ENCODE measurements at regions not wholly inside any gene's neighbourhood (a gene's known extent, or its start where the extent isn't known, plus 50 kb on each side); places are given as distances from the start of the nearest gene placed in this dataset.
"Not testable (repeated sequence)": the region's sequence is repeated elsewhere in the genome, so short reads cannot be mapped to it uniquely, and the experiment has no call there.

- no peaks in the 10 kb centered on the region for H3K27me3 ChIP-seq (ENCODE audit: control insufficient read depth, insufficient read depth, low read length)
- no peaks in the 10 kb centered on the region for H3K36me3 ChIP-seq (ENCODE audit: control insufficient read depth, insufficient read depth, low read length)
- H3K4me3 Mint-ChIP-seq, result no peak overlapping the region
- DNase-seq, result no peak
- no peak for ATAC-seq
- peaks cover 11 to 25% of the 10 kb centered on the region in 2 donors for H3K27me3 Mint-ChIP-seq (ENCODE audit: low read depth in 2 of 2)
- H3K9me3 Mint-ChIP-seq, result no peaks in the 10 kb centered on the region
- H3K27ac Mint-ChIP-seq, result no peak overlapping the region
- H3K27ac ChIP-seq (ENCODE audit: low read length), result no peak overlapping the region
- TF ChIP-seq CTCF (IDR thresholded peaks at IDR 0.05), result no peak
- no peaks in the 10 kb centered on the region for H3K9me3 ChIP-seq (ENCODE audit: control insufficient read depth, insufficient read depth, low read length)
- H3K4me1 Mint-ChIP-seq, result no peaks in the 10 kb centered on the region
- H3K4me3 ChIP-seq (ENCODE audit: low read length), result no peak overlapping the region
- 92% methylated on average over 1 of the region's 1 CpG for WGBS (ENCODE audit: insufficient coverage)
- H3K4me1 ChIP-seq (ENCODE audit: control insufficient read depth, insufficient read depth, low read length), result no peaks in the 10 kb centered on the region
- H3K36me3 Mint-ChIP-seq, result no peaks in the 10 kb centered on the region
- intact Hi-C loops (cut with micrococcal nuclease), result no loop called here
Measured at GRCh38 chr17:21595086-21595485, 97.2 kb upstream of the KCNJ18 start.

GRCh38 chr17:21602176-21602575, 90.1 kb upstream of the KCNJ18 start:
- no peaks in the 10 kb centered on the region for H3K9me3 ChIP-seq (ENCODE audit: control insufficient read depth, insufficient read depth, low read length)
- DNase-seq (no peak), ATAC-seq (no peak)
- WGBS (ENCODE audit: insufficient coverage), result 79% methylated on average over 5 of the region's 5 CpGs
- H3K4me3 Mint-ChIP-seq, result no peak overlapping the region
- no peaks in the 10 kb centered on the region for H3K4me1 ChIP-seq (ENCODE audit: control insufficient read depth, insufficient read depth, low read length)
- no peaks in the 10 kb centered on the region for H3K36me3 Mint-ChIP-seq
- peaks cover 15 to 21% of the 10 kb centered on the region in 2 donors for H3K27me3 Mint-ChIP-seq (ENCODE audit: low read depth in 2 of 2)
- no peaks in the 10 kb centered on the region for H3K36me3 ChIP-seq (ENCODE audit: control insufficient read depth, insufficient read depth, low read length)
- TF ChIP-seq CTCF (IDR thresholded peaks at IDR 0.05), result no peak
- no peaks in the 10 kb centered on the region for H3K9me3 Mint-ChIP-seq
- no peak overlapping the region for H3K27ac ChIP-seq (ENCODE audit: low read length)
- H3K27me3 ChIP-seq (ENCODE audit: control insufficient read depth, insufficient read depth, low read length), result no peaks in the 10 kb centered on the region
- no peak overlapping the region for H3K4me3 ChIP-seq (ENCODE audit: low read length)
- H3K27ac Mint-ChIP-seq, result no peak overlapping the region
- H3K4me1 Mint-ChIP-seq, result no peaks in the 10 kb centered on the region
- intact Hi-C loops (cut with micrococcal nuclease), result no loop called here

- H3K27ac ChIP-seq (ENCODE audit: low read length); H3K27me3 ChIP-seq (ENCODE audit: control insufficient read depth, insufficient read depth, low read length); H3K36me3 ChIP-seq (ENCODE audit: control insufficient read depth, insufficient read depth, low read length); H3K4me1 Mint-ChIP-seq; H3K9me3 Mint-ChIP-seq; H3K4me3 ChIP-seq (ENCODE audit: low read length); H3K36me3 Mint-ChIP-seq; H3K9me3 ChIP-seq (ENCODE audit: control insufficient read depth, insufficient read depth, low read length); intact Hi-C loops (cut with micrococcal nuclease); H3K4me3 Mint-ChIP-seq; DNase-seq; H3K27ac Mint-ChIP-seq; H3K4me1 ChIP-seq (ENCODE audit: control insufficient read depth, insufficient read depth, low read length); ATAC-seq: not testable (repeated sequence)
- H3K27me3 Mint-ChIP-seq (ENCODE audit: low read depth in 2 of 2), result peaks cover 15 to 19% of the 10 kb centered on the region in 2 donors
- WGBS (ENCODE audit: insufficient coverage), result 80% methylated on average over 1 of the region's 1 CpG
Measured at GRCh38 chr17:21603292-21603691, 89.0 kb upstream of the KCNJ18 start.

- peaks cover 5 to 28% of the 10 kb centered on the region in 2 donors for H3K27me3 Mint-ChIP-seq (ENCODE audit: low read depth in 2 of 2)
- H3K4me3 Mint-ChIP-seq; H3K4me1 Mint-ChIP-seq; H3K4me1 ChIP-seq (ENCODE audit: control insufficient read depth, insufficient read depth, low read length); intact Hi-C loops (cut with micrococcal nuclease); H3K9me3 Mint-ChIP-seq; H3K27me3 ChIP-seq (ENCODE audit: control insufficient read depth, insufficient read depth, low read length); H3K9me3 ChIP-seq (ENCODE audit: control insufficient read depth, insufficient read depth, low read length); H3K27ac ChIP-seq (ENCODE audit: low read length); H3K4me3 ChIP-seq (ENCODE audit: low read length); DNase-seq; H3K27ac Mint-ChIP-seq; ATAC-seq; H3K36me3 ChIP-seq (ENCODE audit: control insufficient read depth, insufficient read depth, low read length); H3K36me3 Mint-ChIP-seq: not testable (repeated sequence)
- 92% methylated on average over 8 of the region's 8 CpGs for WGBS (ENCODE audit: insufficient coverage)
Measured at GRCh38 chr17:21611443-21611842, 80.9 kb upstream of the KCNJ18 start.

- H3K4me1 Mint-ChIP-seq; H3K36me3 Mint-ChIP-seq; DNase-seq; H3K9me3 ChIP-seq (ENCODE audit: control insufficient read depth, insufficient read depth, low read length); H3K36me3 ChIP-seq (ENCODE audit: control insufficient read depth, insufficient read depth, low read length); ATAC-seq; H3K4me1 ChIP-seq (ENCODE audit: control insufficient read depth, insufficient read depth, low read length); intact Hi-C loops (cut with micrococcal nuclease); H3K27ac Mint-ChIP-seq; H3K4me3 Mint-ChIP-seq; H3K4me3 ChIP-seq (ENCODE audit: low read length); H3K27ac ChIP-seq (ENCODE audit: low read length); H3K27me3 ChIP-seq (ENCODE audit: control insufficient read depth, insufficient read depth, low read length); H3K9me3 Mint-ChIP-seq: not testable (repeated sequence)
- 81% methylated on average over 28 of the region's 28 CpGs for WGBS (ENCODE audit: insufficient coverage)
- peaks cover 5 to 32% of the 10 kb centered on the region in 2 donors for H3K27me3 Mint-ChIP-seq (ENCODE audit: low read depth in 2 of 2)
Measured at GRCh38 chr17:21612123-21613070, 79.9 kb upstream of the KCNJ18 start.

Data from natural killer cell (primary cell).